ENCODE measurements at regions not wholly inside any gene's neighbourhood (a gene's known extent, or its start where the extent isn't known, plus 50 kb on each side); places are given as distances from the start of the nearest gene placed in this dataset.

DNA sequence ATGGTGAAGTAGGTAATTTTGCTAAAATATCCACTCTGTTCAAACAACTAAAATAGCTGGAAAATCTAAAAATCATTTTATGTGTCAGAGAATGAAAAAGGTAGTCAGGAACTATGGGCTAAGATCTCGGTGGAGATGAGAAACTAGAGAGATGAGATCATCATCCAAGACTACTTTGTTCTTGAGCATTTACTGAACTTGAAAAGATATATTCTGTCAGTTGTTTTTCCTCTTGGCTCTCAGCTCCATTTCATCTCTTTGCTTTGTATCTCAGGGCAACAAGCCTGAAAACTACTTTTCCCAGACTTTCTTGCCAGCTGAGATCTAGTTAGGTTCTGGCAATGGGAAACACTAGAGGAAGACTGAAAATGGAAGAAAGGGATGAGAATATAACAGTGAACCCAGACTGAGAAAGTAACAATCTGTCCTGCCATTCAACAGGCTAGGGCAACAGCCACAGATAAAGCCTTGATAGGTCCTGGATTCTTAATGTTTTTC, 346.2 kb upstream of the MEX3C start (continued):
- TF ChIP-seq MAFK (IDR thresholded peaks at IDR 0.05; ENCODE audit: low read depth, low read length) (no peak), FOSL1 (IDR thresholded peaks at IDR 0.05; ENCODE audit: insufficient read depth, low read depth, low read length) (no peak), CTBP2 (IDR thresholded peaks at IDR 0.05; ENCODE audit: borderline replicate concordance, insufficient read depth, insufficient read length, low read length) (no peak)
